ENCODE measurements at regions not wholly inside any gene's neighbourhood (a gene's known extent, or its start where the extent isn't known, plus 50 kb on each side); places are given as distances from the start of the nearest gene placed in this dataset.

- intact Hi-C loops (cut with micrococcal nuclease) = no loop called here
- DNase-seq = no peak
- Histone ChIP-seq H3K4me1 (ENCODE audit: control insufficient read depth, insufficient read depth, low read length) (no peaks in the 10 kb centered on the region), H3K36me3 (ENCODE audit: control insufficient read depth, insufficient read depth, low read length) (no peaks in the 10 kb centered on the region), H3K4me3 (ENCODE audit: low read length) (no peak overlapping the region), H3K27me3 (ENCODE audit: control insufficient read depth, insufficient read depth, low read length) (no peaks in the 10 kb centered on the region), H3K9me3 (ENCODE audit: control insufficient read depth, insufficient read depth, low read length) (no peaks in the 10 kb centered on the region), H3K27ac (ENCODE audit: low read length) (no peak overlapping the region)
- no peaks in the 10 kb centered on the region for H3K36me3 Mint-ChIP-seq
- H3K9me3 Mint-ChIP-seq = no peaks in the 10 kb centered on the region
- H3K27me3 Mint-ChIP-seq (ENCODE audit: low read depth in 2 of 2) = peaks cover 3 to 4% of the 10 kb centered on the region in 2 donors
- H3K4me3 Mint-ChIP-seq = no peak overlapping the region
- no peak for ATAC-seq
- H3K4me1 Mint-ChIP-seq = no peaks in the 10 kb centered on the region
- no peak for TF ChIP-seq CTCF (IDR thresholded peaks at IDR 0.05)
- 92% methylated on average over 12 of the region's 13 CpGs for WGBS (ENCODE audit: insufficient coverage)
- H3K27ac Mint-ChIP-seq = no peak overlapping the region
Measured at GRCh38 chr2:47249157-47249900, 73.0 kb upstream of the CALM2 start.

- intact Hi-C loops (cut with micrococcal nuclease) = no loop called here
- 90% methylated on average over 14 of the region's 14 CpGs for WGBS (ENCODE audit: insufficient coverage)
Measured at GRCh38 chr2:47243596-47244323, 67.4 kb upstream of the CALM2 start.

GRCh38 chr2:47241715-47242114, 65.4 kb upstream of the CALM2 start:
- intact Hi-C loops (cut with micrococcal nuclease) = no loop called here
- no peak for DNase-seq
- no peaks in the 10 kb centered on the region for H3K9me3 Mint-ChIP-seq
- Histone ChIP-seq H3K4me3 (ENCODE audit: low read length) (no peak overlapping the region), H3K27ac (ENCODE audit: low read length) (no peak overlapping the region), H3K36me3 (ENCODE audit: control insufficient read depth, insufficient read depth, low read length) (no peaks in the 10 kb centered on the region), H3K27me3 (ENCODE audit: control insufficient read depth, insufficient read depth, low read length) (no peaks in the 10 kb centered on the region), H3K9me3 (ENCODE audit: control insufficient read depth, insufficient read depth, low read length) (no peaks in the 10 kb centered on the region), H3K4me1 (ENCODE audit: control insufficient read depth, insufficient read depth, low read length) (no peaks in the 10 kb centered on the region)
- no peak overlapping the region for H3K4me3 Mint-ChIP-seq
- peaks cover 0 to 4% of the 10 kb centered on the region in 2 donors for H3K27me3 Mint-ChIP-seq (ENCODE audit: low read depth in 2 of 2)
- ATAC-seq = no peak
- no peak for TF ChIP-seq CTCF (IDR thresholded peaks at IDR 0.05)
- no peaks in the 10 kb centered on the region for H3K4me1 Mint-ChIP-seq
- no peak overlapping the region for H3K27ac Mint-ChIP-seq
- H3K36me3 Mint-ChIP-seq = no peaks in the 10 kb centered on the region
- 95% methylated on average over 3 of the region's 6 CpGs for WGBS (ENCODE audit: insufficient coverage)

More at GRCh38 chr2:47243596-47244323, 67.4 kb upstream of the CALM2 start:
- no peaks in the 10 kb centered on the region for H3K27me3 ChIP-seq (ENCODE audit: control insufficient read depth, insufficient read depth, low read length)
- Mint-ChIP-seq H3K9me3 (no peaks in the 10 kb centered on the region), H3K36me3 (no peaks in the 10 kb centered on the region), H3K4me1 (no peaks in the 10 kb centered on the region), H3K27me3 (ENCODE audit: low read depth in 2 of 2) (peaks cover 3 to 4% of the 10 kb centered on the region in 2 donors), H3K4me3 (no peak overlapping the region), H3K27ac (no peak overlapping the region)
- no peaks in the 10 kb centered on the region for H3K36me3 ChIP-seq (ENCODE audit: control insufficient read depth, insufficient read depth, low read length)
- TF ChIP-seq CTCF (IDR thresholded peaks at IDR 0.05) = no peak
- ATAC-seq = no peak
- no peaks in the 10 kb centered on the region for H3K9me3 ChIP-seq (ENCODE audit: control insufficient read depth, insufficient read depth, low read length)
- no peak overlapping the region for H3K27ac ChIP-seq (ENCODE audit: low read length)
- DNase-seq = no peak
- no peak overlapping the region for H3K4me3 ChIP-seq (ENCODE audit: low read length)
- H3K4me1 ChIP-seq (ENCODE audit: control insufficient read depth, insufficient read depth, low read length) = no peaks in the 10 kb centered on the region
